Peyer's patch (tissue), 4 donors: ENCODE measurements at regions not wholly inside any gene's neighbourhood (a gene's known extent, or its start where the extent isn't known, plus 50 kb on each side); places are given as distances from the start of the nearest gene placed in this dataset.

Experiments
- DNase-seq, 3 donors: peaks; one replicate each; pipeline ENCODE4 v3.0.0-alpha.2; 2017 to 2019
- H3K27ac ChIP-seq, 4 donors: fragments of 200-600 bp; sonication (generic); one replicate each; pipeline ENCODE4 v1.5.1; 2016 to 2019
- H3K27me3 ChIP-seq, 2 donors: fragments of 200-600 bp; sonication (generic); one replicate each; pipeline ENCODE4 v1.5.1; 2019
- H3K36me3 ChIP-seq, 3 donors: fragments of 200-600 bp; sonication (generic); one replicate each; pipeline ENCODE4 v1.5.1; 2016 to 2019
- H3K4me1 ChIP-seq, 4 donors: fragments of 200-600 bp; sonication (generic); one replicate each; pipeline ENCODE4 v1.5.1; 2016 to 2019
- H3K4me3 ChIP-seq, 4 donors: fragments of 200-600 bp; sonication (generic); 1 replicate in 3 of 4; 2 replicates in 1 of 4; pipeline ENCODE4 v1.5.1; 2016 to 2019; ENCODE audit warnings: mild to moderate bottlenecking in 1 of 4
- H3K9me3 ChIP-seq, 4 donors: fragments of 200-600 bp; sonication (generic); one replicate each; pipeline ENCODE4 v1.5.1; 2016 to 2019; ENCODE audit warnings: mild to moderate bottlenecking in 1 of 4
- CTCF ChIP-seq, 6 experiments: fragments of 450-650 bp in 4 of 6; fragments of 200-600 bp in 2 of 6; sonication (generic) in 1 of 6; IDR thresholded peaks; one replicate each; pipeline ENCODE4 v1.5.1; 2017 to 2019; ENCODE audit warnings: antibody characterized with exemption in 6 of 6, mild to moderate bottlenecking in 3 of 6, moderate library complexity in 1 of 6
- POLR2A ChIP-seq, 2 donors: fragments of 450-650 bp; IDR thresholded peaks; one replicate each; pipeline ENCODE4 v1.5.1; 2017; ENCODE audit warnings: antibody characterized with exemption in 2 of 2, mild to moderate bottlenecking in 2 of 2, moderate library complexity in 2 of 2

GRCh38 chr6:92460133-92460532 lies 959.2 kb downstream of the EPHA7 start:
- TF ChIP-seq CTCF (IDR thresholded peaks at IDR 0.05) = no peak
- no peak for TF ChIP-seq POLR2A (IDR thresholded peaks at IDR 0.05)
- no peaks in the 10 kb centered on the region for H3K9me3 ChIP-seq
- no peak for DNase-seq

GRCh38 chr6:92459606-92460005 lies 959.8 kb downstream of the EPHA7 start:
- Histone ChIP-seq H3K27me3 (no peaks in the 10 kb centered on the region), H3K4me3 (no peak overlapping the region), H3K36me3 (no peaks in the 10 kb centered on the region), H3K9me3 (no peaks in the 10 kb centered on the region), H3K27ac (no peak overlapping the region), H3K4me1 (no peaks in the 10 kb centered on the region)
- TF ChIP-seq POLR2A (IDR thresholded peaks at IDR 0.05) = no peak
- no peak for TF ChIP-seq CTCF (IDR thresholded peaks at IDR 0.05)
- no peak for DNase-seq

More at GRCh38 chr6:92460133-92460532, 959.2 kb downstream of the EPHA7 start:
- H3K4me3 ChIP-seq = no peak overlapping the region
- H3K27ac ChIP-seq = no peak overlapping the region
- no peaks in the 10 kb centered on the region for H3K4me1 ChIP-seq
- no peaks in the 10 kb centered on the region for H3K27me3 ChIP-seq
- H3K36me3 ChIP-seq = no peaks in the 10 kb centered on the region

GRCh38 chr6:92446052-92446451 lies 973.3 kb downstream of the EPHA7 start:
- Histone ChIP-seq H3K27me3 (no peaks in the 10 kb centered on the region), H3K36me3 (no peaks in the 10 kb centered on the region), H3K27ac (no peak overlapping the region), H3K4me3 (no peak overlapping the region), H3K4me1 (no peaks in the 10 kb centered on the region), H3K9me3 (no peaks in the 10 kb centered on the region)
- TF ChIP-seq POLR2A (IDR thresholded peaks at IDR 0.05) (no peak), CTCF (IDR thresholded peaks at IDR 0.05) (no peak)
- no peak for DNase-seq

- DNase-seq = no peak
- Histone ChIP-seq H3K27me3 (no peaks in the 10 kb centered on the region), H3K4me3 (no peak overlapping the region), H3K4me1 (no peaks in the 10 kb centered on the region), H3K27ac (no peak overlapping the region), H3K9me3 (no peaks in the 10 kb centered on the region), H3K36me3 (no peaks in the 10 kb centered on the region)
- TF ChIP-seq POLR2A (IDR thresholded peaks at IDR 0.05) = no peak
- TF ChIP-seq CTCF (IDR thresholded peaks at IDR 0.05) = no peak
Observed at GRCh38 chr6:92433911-92434310, 985.4 kb downstream of the EPHA7 start.

GRCh38 chr6:92431502-92431901 lies 987.9 kb downstream of the EPHA7 start:
- Histone ChIP-seq H3K9me3 (no peaks in the 10 kb centered on the region), H3K27me3 (no peaks in the 10 kb centered on the region), H3K4me1 (no peaks in the 10 kb centered on the region), H3K36me3 (no peaks in the 10 kb centered on the region), H3K27ac (no peak overlapping the region), H3K4me3 (no peak overlapping the region)
- DNase-seq = no peak
- TF ChIP-seq POLR2A (IDR thresholded peaks at IDR 0.05) (no peak), CTCF (IDR thresholded peaks at IDR 0.05) (no peak)

GRCh38 chr6:92428448-92428847 lies 990.9 kb downstream of the EPHA7 start:
- Histone ChIP-seq H3K36me3 (no peaks in the 10 kb centered on the region), H3K4me3 (no peak overlapping the region), H3K4me1 (no peaks in the 10 kb centered on the region), H3K9me3 (no peaks in the 10 kb centered on the region), H3K27me3 (no peaks in the 10 kb centered on the region), H3K27ac (no peak overlapping the region)
- TF ChIP-seq POLR2A (IDR thresholded peaks at IDR 0.05) = no peak
- no peak for DNase-seq
